T1000 (cell line): ENCODE measurements at regions not wholly inside any gene's neighbourhood (a gene's known extent, or its start where the extent isn't known, plus 50 kb on each side); places are given as distances from the start of the nearest gene placed in this dataset.

ENCODE experiments used
- DNase-seq: peaks from one replicate; lab custom pipeline; 2025; ENCODE audit warnings: mixed read lengths; lab: John Stamatoyannopoulos, UW

DNA sequence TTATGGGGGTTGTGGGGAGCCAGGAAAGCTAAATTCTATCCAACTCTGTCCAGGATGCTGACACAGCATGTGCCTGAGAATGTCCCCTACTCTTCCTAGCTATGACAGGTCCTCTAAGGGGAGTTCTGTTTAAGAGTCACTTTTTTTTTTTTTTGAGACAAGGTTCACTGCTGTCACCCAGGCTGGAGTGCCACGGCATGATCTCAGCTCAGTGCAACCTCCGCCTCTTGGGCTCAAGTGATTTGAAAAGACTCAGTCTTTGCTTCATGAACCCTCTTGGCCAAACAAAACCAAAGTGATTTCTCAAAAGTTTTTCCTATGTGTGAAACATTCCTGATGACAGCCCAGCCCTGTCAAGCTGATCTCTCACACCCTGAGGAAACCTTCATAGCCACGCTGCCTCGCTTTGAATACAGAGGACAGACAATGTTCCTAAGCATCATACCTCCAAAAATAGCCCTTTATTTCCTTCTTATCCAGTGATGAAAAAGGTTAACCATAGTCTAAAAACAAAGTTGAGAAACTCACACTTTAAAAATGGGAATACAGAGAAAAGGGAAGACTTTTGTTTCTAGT lies 105.5 kb upstream of the PROK2 start:
- no peak for DNase-seq

DNA sequence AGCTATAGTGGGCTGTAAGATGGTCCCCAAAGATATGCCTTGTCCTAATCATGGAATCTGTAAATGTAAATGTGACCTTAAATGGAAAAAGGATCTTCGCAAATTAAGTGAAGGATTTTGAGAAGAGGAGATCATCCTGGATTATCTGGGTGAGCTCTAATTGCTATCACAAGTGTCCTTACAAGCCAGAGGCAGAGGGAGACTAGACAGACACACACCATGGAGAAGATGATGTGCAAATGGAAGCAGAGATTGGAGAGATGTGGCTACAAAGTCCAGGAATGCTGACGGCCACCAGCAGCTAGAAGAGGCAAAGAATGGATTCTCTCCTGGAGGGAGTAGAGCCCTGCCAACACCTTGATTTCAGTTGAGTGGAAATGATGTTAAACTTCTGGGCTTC lies 102.3 kb upstream of the PROK2 start:
- no peak for DNase-seq

DNA sequence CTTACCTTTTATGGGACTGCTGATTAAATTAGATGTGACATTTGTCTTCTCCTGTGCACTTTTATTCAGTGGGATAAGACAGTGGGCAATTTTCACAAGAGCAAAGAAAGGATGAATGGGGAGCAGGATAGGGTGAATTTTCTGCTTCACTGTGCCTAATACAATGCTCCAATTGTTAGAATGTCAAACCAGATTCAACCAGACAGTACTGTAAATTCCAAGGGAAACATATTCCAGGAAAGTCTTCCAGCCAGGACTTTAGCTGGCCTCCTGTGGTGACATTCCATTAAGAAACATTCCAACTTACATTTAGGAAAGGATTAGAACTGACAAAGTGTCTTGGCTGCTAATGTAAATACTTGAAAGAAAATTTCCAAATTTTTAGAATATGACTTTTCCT lies 100.1 kb upstream of the PROK2 start:
- DNase-seq = no peak

DNA sequence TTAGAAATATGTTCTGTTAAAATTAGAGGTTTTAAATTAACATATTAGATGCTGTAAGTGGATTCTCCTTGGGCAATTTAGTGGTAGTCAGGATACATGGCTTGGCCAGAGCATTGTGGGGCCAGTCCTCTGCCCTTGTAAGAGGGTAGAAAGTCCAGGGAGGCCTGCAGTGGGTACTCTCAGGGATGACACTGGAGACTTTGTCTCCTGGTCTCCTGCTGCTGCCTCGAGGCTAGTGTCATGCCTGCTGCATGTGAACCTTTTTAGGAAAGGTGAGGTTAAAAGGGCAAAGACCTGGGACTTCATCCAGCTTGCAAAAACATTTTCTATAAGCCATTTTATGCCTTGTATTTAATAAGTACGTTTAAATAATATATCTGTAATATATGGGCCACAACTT lies 96.8 kb upstream of the PROK2 start:
- DNase-seq = no peak

DNA sequence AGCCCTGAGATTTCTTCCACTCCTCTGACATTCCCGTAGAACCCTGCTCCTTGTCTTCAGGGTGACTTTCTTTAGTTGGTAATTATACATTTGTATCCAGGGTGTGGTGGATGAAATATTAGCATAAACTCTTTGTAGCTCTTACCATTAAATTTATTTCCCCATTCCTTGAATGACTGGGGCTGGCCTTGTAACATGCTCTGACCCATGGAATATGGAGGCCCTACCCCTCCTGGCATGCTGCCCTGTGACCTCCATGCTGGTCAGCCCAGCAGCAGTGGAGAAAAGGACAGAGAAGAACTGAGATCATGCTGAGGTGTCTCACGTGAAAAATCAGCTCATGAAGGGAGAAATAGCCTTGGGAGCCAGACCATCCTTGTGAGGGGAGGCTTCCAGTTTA lies 96.1 kb upstream of the PROK2 start:
- no peak for DNase-seq

DNA sequence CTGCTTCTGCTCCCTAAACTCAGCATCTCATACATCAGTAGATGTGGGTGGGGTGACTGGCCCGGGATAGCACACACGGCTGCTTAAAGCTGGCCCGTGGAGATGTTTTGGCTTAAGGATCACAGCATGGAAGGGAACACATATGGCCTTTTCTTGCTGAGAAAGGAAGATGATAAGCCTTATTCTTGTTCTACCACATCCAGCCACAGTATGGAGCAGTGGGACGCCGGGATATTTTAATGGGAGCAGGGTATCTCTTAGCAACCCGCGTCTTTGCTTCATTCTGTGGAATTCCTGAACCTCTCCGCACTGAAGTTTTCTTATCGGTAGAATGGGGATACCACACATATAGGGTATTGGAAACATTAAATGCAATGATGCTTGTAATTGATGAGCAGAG lies 94.1 kb upstream of the PROK2 start:
- no peak for DNase-seq

DNA sequence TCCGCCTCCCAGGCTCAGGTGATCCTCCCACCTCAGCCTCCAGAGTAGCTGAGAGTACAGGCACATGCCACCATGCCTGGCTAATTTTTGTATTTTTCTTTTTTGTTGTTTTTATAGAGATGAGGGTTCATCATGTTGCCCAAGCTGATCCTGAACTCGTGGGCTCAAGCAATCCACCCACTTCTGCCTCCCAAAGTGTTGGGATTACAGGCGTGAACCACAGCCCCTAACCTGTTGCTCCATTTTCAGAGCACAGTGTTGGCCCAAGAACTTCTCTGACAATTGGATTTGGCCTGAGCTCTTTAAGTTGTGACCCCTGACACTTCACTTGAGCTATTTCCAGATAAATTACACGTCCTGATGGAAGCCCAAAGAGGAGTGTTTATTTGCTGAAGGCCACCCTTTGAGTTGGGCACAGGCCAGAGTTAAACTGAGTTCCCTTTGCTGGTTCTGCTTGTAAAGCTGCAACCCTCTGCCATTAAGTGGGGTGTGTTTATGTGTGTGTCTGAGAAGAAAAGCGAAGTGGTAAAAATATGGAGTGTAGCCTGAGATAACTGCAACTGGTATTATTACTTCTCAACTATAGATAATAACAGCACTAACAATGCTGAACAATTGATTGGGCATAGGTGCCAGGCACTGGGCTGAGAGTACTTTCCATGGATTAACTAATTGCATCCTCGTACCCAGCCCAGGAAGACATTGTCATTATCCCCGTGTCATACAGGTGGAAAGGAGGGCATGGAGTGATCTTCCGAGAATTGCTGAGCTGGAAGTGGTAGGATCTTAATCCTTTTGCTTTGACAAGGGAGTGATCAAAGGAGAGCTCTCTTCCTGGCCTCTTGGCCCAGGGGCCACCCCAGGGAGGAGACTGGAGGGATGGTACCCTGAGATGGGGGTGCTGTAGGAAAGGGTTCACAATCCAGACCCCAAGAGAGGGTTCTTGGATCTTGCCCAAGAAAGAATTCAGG lies 91.5 kb upstream of the PROK2 start:
- DNase-seq = no peak

DNA sequence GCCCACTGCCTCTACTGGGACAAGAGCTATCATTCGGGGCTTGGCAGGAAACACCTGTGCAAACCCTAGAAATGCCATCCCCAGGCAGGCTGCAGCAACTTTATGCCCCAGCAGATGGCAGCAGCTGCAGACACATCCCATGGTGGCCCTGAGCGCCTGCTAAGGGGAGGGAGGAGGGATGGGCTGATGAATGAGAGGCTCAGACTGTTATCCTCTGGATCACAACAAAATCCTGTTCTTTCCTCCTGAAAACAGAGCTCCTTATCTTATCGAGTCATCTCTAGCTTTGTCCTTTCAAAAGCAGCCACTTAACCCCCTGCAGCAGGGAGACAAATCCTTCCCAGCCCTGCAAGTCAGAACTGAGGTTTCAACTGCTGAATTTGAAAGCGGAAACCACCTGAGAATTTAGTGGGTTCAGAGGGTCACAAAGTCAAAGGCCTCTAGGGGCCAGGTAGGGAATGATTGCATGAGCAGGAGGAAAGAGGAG lies 90.6 kb upstream of the PROK2 start:
- peak; percentile 55 for DNase-seq

DNA sequence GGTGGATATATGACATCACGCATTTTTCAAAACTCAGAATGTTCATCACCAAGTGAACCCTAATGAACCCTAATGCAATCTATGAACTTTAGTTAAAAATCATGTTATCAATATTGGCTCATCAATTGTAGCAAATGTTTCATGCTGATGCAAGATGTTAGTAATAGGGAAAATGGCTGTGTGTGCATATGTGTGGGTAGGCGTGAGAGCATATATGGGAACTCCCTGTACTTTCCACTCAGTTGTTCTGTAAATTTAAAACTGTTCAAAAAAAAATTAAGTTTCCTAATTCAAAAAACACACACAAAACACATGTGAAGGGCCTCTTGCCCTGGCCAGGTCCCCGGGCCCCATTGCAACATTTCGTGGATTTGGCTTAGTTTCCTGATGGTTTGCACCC lies 89.7 kb upstream of the PROK2 start:
- no peak for DNase-seq

DNA sequence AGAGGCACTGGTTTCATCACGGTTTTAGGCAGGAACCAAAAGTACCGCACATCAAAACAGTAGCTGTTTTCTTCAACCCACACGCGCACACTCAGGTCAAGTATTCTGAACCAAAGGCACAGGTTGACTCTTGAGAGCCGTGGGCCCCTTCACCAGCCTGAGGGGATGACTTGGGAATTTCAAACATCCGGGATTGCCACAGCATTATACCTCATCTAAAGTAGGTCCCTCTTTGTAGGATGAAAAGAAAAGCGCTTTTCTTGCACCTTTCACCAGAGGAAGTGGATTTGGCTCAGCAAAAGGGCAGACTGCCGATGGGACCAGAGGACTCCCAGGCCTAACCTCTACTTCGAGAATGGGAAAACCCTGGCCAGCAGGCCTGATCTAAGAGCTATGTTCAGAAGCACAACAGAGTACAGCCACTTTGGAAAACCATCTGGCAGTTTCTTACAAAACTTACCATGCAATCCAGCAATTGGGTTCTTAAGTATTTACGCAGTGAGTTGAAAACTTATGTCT lies 88.2 kb upstream of the PROK2 start:
- no peak for DNase-seq

DNA sequence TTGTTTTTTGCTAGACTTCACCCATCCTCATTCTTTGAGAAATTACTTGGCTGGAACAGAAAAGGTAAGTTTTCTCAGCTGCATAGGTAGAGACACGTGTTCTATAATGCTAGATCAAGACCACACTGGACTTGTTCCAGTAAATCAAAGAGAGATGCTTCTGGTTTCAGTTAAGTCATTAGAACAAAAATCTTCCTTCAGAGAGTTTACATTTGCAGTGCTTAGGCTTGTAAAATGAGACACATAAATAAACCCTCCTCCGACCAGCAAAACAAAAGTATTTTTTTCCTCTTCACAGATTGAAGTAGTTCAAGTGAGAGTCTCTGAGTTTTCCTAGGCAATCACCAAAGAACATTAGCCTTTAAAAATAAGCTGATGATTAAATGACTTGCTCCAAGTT lies 87.3 kb upstream of the PROK2 start:
- no peak for DNase-seq

DNA sequence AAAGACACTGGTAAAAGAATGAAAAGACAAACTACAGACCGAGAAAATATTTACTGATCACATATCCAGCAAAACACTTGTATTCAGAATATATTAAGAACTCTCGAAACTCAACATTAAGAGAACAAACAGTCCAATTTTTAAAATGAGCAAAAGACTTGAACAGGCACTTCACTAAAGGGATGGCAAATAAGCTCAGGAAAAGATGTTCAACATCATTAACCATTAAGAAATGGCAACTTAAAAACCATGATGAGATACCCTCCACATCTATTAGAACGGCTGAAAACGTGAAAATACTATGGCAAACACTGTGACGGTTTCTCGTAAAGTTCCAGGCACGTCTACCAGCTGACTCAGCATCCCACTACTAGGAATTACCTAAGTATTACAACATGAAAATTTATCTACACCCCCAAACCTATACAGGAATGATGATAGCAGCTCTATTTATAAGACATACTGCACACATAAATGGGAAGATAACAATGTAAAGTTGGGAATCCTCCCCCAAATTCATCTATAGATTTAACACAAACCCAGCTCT lies 86.1 kb upstream of the PROK2 start:
- no peak for DNase-seq

DNA sequence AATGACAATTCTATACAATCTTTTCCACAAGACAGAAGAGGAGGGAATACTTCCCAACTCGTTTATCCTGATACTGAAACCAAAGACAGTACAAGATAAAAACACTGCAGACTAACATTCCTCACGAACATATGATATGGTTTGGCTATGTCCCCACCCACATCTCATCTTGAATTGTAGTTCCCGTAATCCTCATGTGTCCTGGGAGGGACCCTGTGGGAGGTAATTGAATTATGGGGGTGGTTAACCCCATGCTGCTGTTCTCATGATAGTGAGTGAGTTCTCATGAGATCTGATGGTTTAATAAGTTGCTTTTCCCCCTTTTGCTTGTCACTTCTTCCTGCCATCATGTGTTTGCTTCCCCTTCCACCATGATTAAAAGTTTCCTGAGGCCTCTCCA lies 83.9 kb upstream of the PROK2 start:
- no peak for DNase-seq

DNA sequence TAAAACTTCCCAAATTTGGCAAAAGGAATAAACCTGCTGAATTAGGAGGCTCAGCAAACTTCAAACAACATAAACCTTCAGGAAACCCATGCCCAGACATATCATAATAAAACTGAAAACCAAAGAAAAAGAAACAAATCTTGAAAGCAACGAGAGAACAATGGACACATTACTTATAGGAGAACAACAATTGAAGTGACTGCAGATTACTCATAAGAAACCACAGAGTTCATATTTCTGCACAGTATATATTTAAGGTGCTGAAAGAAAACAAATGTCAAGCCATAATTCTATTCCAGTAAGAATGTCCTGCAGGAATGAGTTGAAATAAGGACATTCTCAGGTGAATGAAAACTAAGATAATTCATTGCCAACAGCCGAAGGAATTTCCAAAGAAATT lies 80.8 kb upstream of the PROK2 start:
- no peak for DNase-seq

DNA sequence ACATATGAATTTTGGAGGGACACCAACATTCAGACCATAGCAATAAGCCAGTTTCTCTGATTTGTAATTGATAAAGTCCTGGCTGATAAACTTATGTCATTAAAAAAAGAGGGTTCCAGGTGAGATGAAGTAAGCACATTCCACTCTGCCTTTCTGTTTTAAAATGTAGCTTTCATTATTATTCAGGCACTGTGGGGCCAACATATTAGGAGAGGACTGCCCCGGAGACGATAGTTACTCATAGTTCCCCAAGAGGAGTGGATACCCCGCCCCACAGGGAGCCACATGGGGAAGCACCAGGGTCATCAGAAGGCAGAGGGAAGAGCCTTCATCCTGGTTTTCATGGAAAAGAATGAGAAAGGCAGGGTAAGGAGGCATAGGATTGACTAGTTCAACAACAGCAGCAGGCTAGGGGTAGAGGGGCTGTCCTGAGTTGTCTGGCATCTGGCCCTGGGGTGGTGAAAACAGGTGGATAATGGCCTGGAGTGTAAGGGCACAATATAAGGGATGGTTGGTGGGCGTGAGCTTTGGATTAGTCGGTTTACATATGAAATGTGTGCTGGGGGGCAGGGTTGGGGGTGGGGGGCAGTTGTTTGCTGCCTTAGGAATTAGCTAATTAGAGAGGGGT lies 78.7 kb upstream of the PROK2 start:
- DNase-seq = no peak

DNA sequence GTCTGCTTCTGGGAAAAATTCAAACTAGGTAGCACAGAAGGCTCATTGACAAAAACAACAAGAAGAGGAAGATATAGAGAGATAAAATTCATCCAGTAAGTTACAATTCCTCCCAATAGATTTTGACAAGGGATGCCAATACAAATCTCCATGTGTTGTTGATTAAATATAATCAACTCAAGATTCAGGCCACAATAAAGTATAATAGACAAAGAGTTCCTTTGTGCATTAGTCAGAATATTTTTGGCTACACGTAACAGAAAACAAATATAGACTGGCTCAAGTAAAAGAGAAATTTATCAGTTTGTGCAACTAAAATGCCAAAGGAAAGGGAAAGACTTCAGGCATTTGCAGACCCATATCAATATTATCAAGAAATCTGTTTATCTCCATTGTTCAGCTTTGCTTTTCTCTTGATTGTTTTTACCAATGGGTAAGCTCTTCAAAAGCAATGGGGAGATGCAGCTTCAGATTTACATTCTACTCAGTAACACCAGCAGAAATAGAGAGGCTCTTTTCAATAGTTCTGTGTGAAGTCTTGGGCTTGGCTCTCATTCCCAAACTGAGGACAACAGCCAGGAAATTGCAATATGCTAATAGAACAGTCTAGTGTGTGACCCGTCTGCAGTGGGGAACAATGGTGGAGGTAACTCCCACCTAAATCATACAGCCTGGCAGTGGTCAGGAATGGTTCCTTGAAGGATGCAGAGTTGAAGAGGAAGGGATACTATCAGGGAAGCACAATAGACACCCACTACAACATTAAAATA lies 77.6 kb upstream of the PROK2 start:
- DNase-seq = no peak

DNA sequence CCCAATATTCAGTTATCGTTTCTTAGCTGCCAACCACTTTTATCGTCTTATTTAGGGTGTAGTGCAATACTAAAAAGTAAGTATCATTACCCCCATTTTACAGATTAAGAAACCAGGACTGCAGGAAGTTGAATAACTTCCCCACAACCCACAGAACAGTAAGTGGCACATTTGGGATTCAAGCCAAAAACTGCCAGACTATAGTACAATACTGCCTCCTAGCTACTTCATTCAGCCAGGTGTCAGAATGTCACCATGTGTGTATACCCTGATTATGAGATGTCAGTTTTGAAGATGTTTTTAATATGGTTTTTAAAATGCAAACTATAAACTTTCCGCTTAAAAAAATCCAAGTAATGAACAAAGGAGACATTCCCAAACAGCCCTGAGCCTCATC lies 74.2 kb upstream of the PROK2 start:
- no peak for DNase-seq

DNA sequence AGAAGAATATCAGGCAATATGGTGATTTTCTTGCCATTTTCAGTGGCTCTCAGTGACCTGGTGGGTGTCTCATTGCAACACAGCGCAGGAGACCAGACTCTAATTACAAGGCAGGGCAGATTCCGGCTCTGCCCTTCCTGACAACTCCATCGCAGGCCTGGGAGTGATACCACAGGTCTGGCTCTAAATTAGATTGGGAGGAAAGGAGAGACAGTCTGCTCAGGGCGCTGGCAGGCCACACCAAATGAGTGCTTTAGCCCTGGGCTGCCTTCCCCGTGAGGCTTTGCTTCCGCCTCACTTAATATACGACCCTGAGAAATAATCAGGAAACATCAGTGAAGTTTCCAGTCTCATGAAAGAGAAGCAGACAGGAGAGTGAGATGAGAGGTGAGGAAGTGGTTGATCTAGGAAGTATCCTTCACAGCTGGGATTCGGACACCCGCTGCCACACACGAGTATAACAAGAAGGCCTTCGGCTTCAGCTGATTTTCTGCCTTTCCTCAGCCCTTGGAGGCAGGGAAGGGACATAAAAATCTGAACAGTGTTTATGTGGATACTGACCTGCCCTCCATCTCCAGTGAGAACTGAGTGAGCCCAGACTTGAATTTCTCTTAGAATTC lies 73.7 kb upstream of the PROK2 start:
- DNase-seq = no peak

DNA sequence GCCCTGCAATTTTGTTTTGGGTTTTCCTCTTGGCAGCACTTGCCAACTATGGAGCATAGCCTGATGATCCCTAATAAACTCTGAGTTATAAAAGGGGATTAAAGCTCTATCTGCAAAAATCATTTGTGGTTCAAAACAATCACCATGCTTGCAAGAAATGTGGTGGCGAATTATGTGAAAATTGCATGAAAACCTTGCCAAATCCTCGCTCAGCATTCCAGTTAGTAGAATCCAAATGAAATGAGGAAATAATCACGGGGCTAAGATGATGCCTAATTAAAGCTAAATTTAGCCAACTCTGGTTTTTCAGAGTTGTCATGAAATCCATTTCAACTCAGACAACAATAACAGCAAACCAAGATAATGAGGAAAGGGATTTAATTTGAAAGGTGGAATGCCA lies 73.0 kb upstream of the PROK2 start:
- no peak for DNase-seq

DNA sequence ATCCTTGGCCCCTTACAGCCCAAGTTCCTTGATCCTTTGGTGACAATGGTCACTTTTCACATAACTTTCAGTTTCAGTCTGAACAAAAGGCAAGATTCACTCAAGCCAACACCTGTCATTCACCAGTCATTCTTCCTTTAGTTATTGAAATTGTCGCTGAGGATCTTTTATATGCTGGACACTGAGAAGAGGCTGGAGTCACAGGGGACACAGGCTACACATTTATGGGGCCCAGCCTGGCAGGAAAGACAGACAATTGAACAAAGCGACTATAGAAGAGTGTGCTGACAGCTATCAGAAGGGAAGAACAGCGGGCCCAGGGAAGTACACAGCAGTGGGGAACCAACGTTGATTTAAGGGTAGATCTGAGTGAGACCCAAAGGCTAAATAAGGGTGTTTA lies 69.8 kb upstream of the PROK2 start:
- no peak for DNase-seq

DNA sequence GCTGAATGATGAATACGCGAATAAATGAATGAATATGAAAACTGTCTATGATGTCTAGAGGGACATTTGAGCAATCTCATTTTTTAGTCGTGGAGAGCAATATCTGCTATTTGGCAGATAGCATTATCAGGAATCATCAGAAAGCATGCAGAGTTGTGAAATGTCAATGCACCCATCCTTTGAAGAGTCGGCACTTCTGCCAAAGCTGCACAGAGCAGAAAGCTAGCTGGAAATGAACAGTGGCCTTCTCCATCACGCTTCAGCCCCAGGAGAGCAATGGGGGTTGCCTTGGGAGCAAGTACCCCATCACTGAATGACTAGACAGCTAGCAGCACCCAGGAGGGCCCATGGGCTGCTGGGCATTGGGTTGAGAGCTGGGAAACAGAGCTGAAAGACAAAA lies 69.1 kb upstream of the PROK2 start:
- no peak for DNase-seq
